ENCODE measurements at regions not wholly inside any gene's neighbourhood (a gene's known extent, or its start where the extent isn't known, plus 50 kb on each side); places are given as distances from the start of the nearest gene placed in this dataset.

DNA sequence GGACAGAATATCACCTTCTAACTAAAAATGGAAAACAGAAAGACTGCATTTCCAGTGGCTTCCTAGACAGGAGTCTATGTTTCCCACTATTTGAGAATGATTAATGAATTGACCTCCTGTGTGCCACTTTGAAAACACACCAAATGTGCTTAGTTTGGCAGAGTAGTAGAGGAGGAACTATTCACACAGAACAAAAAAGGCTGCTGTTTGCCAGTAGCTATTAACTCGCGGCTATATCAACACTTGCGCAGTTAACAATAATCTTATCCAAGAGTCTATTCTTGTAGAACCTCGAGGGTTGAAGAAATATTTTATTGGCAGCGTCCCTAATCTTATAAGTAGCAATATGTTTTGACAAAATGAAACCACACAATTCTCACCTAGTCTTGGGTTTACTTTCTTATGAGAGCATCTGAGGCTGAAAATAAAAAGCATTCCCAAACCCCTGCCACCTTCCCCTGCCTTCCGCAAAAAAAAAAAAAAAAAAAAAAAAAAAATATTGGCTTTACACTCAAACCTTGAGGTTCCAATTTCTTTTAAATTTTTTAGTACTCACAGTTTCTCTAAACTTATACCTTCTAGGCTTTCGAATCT, 127.3 kb upstream of the FLRT2 start:
- no peak for DNase-seq

DNA sequence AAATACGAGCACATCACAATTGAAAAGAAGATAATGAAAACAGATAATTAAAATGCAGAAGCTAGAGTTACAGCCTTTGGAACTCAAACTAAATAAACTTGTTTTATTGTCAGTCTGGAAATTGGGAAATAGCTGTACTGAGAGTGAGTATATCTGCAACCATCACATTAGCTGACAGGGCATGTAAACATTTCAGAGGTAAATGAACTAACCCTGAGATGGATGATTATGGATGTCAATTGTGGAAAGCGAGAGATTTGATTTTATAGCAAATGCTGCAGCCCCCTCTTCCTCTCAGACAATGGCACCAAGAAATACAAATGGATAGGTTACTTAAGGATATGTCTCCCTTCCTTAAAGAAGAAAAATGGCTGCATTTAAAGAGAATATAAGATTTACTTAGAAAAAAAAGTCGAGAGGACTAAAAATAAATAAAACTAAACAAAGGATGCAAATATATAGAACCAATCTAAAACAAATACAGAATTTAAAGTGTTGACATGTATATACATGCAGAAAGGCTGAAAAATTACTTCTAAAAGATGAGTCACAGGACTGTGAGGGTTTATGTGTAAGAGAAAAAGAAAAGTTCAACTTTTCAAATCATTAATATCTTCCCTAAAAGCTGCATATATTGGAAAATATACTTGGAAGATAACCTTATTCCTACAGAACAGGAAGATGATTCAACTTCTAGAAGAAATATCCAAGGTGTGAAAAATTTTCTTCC, 120.3 kb upstream of the FLRT2 start:
- DNase-seq = no peak

DNA sequence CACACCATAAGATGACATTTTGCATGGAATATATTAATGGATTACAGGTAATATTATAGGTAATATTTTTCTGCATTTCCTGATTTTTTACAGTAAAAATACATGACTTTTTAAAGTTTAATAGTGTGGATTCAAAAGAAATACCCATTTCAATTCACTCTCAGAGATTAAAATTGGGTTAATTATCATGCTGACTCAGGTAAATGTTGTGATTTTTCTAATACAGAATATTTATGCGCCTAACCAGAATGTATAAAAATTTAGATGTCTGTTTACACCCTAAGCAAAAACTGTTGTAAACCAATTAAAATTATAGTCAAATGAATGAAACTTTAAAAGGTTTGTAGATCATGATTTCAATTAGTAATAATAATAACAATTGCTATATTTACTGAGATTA, 117.2 kb upstream of the FLRT2 start:
- DNase-seq = no peak

DNA sequence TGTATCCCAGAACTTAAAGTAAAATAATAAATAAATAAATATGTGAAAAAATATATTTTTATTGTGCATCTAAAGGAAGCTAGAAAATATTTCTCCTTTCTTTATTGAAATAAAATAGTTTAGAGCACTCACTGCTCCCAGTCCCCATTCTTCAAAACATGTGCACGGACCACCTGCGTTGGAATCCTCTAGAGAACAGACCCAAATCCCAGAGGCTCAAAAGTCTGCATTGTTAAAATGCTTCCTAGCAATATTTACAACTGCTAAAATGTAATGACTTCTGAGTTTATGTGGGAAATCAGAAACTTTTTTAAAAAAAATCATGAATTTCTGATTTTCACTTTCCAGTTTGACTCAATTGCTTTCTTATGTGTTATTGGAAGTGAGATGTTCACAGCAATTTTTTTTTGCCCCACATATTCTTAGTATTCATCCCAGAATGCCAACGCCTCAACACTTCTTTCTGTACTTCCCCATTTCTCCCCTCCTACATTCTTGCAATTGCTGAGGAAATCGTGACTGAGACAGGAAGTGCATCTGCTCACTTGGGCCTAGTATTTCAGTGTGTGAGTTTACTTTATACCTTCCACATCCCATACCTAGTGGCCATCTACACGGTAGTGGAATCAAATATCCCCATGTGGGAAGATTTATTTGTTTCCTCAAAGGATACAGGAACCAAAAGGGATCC, 116.0 kb upstream of the FLRT2 start:
- no peak for DNase-seq

DNA sequence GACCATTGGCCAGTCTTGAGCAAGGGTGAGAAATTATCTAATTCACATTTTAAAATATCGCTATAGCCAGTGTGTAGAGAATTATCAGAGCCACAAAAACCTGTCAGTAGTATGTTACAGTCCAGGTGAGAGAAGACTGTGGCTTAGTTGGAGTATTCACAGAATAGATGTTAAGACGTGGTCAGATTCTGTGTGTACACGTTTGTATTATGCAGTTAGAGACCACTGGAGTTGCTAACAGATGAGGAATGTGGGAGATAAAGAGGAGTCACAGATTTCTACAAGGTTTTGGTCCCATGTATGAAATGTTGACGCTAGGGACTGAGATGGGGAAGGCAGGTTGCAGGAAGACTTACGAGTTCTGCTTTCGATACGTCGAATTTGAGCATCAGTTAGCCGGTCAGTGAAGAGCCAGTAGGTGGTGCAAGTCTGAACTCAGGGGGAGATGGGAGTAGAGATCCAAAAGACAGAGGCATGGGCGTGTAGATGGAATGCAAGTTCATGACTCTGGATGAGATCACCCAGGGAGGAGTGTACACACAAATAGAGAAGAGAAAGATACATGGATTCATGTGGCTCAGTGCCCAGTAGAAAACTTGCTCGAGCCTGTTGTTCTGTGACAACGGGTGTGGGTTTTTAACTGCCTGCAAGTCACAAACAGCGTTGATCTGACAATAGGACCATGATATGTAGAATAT, 114.8 kb upstream of the FLRT2 start:
- no peak for DNase-seq

DNA sequence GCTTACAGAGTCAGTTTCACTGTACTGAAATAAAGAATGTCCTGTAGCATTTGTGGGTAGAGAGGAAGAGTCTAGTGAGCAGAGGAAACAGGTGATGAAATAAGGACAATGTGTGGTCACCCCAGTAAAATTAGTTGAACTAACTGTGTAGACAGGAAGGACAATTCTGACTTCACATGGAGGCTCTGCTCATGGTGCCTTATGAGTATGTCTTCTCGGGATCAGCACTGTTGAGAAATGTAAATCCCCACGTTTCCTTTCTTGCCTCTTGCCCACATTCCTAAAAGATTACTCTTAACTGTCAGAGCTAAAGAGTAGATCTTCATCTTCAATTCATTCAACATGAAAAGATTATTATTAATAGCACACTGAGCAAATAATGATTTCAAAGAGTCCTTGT, 113.2 kb upstream of the FLRT2 start:
- no peak for DNase-seq

DNA sequence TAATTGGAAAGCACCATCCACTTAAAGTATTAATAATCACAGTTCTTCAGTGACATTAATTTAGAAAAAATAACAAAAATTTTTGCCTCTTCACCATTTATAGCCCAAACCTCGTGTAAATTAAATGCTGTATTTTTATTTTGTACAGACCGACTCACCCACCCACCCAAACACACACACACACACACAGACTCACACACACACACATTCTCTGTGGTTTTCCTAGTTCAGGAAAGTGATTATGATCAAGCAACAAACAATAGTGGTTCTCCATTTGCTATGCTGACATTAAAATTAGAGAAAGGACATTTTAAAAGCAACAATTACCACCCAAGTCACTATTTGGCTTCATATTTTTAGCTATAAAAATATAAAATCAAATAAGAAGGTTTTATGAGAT, 112.5 kb upstream of the FLRT2 start:
- DNase-seq = no peak

DNA sequence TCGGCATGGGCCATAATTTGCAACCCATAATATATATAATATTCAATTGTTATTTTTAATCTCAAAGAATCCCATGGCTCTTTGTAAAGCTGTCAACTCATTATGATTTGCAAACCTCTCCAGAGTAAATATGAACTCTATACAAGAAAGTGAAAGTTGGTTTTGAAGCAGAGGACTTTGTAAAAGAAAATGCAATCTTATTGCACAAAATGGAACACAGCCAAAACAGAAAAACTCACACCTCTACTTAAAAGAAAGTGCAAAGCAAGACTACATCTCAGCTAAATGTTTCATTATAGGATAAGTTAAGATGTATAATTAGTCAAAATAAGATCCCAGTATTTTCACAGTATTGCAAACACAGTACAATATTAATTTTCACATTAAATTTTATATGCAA, 111.2 kb upstream of the FLRT2 start:
- no peak for DNase-seq

DNA sequence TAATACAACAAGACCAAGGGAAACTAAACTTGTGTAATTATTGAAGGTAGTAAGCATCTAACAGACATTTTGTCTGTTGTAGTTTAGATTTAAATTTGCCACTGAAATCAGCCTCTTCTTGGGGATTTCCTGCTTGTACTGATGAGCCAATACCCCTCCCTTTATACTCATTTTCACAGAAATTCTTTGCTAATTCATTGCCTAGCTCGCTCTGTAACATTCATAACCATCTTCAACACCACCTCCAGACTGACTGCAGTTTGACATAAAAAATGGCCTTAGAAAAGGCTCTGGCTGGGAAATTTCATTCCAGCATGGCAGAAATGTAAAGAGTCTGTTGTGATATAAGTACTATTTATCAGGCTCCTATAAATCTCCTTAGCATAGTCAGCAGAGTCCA, 109.7 kb upstream of the FLRT2 start:
- no peak for DNase-seq

DNA sequence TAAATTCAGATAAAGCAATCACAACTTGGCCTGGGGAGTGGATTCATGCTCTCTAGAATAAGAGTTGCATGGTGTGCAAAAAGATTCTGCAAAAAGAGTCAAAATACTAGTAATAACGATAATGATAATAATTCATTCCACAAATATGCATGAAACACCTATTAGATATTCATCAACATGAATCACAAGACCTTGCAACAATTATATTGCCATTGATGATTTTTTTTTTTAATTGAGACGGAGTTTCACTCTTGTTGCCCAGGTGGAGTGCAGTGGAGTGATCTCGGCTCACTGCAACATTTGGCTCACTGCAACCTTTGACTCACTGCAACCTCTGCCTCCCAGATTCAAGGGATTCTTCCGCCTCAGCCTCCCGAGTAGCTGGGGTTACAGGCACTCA, 109.2 kb upstream of the FLRT2 start:
- DNase-seq = no peak

DNA sequence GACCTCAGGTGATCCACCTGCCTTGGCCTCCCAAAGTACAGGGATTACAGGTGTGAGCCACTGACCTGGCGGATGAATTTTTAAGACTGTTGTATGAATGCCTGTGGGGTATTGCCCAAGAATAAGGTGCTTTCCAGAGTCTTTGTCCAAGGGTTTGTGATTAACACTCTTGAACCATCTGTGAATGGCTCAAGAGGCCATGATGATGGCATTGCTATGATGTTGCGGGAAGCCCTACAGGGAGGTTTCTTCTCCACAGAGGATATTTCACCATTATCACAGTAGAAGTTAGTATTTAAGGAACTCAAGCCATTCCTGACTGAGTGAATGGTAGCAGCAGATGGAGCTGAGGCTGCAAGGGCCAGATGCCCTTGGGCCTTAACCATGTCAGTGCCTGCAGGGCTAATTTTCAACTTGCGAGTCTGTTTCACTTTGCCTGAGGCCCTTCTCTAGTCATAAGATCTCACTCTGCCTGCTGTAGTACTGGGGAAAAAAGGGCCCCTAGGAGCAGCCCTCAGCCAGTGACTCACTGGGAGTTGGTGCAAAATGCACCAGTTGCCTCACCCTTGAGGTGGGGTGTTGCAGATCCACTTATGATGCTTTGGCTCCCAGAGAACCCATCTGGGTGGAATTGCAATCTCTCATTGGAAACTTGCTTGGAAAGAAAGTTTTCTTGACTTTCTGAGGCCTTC, 108.6 kb upstream of the FLRT2 start:
- no peak for DNase-seq

DNA sequence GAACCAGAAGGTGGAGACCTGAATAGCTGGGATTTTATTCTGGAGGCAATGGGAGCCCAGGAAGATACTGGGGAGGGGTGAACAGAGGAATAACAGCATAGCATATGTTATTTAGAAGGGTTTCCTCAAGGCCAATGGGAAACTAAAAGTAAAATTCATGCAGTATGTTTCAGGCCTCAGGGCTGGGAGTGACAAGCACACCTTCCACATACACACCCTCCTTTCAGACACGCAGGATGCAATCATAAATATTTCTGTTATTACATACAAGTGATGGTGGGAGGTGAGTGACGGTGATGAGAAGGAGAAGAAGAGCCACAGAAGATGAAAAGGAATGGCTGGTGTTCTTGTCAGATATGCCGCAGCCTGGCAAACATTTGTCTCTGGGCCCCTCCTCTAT, 106.1 kb upstream of the FLRT2 start:
- DNase-seq = no peak

DNA sequence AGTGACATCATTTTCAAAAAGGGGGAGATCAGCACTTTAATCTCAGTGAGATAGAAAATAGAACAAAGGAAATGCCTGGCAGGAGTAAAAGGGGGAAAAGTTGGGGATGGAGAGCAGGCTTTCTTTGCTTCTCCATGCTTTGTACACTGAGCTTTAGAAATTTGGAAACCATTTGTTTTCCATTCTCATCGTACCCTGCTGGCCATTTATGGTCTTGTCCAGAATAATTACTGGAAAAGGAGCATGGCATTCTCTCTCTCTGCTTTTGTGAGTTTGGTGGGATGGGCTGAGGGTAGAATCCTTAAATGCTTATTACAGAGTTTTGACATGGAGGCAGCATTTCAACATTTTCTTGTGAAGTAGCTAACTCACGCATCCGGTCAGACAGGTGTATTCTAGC, 104.4 kb upstream of the FLRT2 start:
- no peak for DNase-seq

DNA sequence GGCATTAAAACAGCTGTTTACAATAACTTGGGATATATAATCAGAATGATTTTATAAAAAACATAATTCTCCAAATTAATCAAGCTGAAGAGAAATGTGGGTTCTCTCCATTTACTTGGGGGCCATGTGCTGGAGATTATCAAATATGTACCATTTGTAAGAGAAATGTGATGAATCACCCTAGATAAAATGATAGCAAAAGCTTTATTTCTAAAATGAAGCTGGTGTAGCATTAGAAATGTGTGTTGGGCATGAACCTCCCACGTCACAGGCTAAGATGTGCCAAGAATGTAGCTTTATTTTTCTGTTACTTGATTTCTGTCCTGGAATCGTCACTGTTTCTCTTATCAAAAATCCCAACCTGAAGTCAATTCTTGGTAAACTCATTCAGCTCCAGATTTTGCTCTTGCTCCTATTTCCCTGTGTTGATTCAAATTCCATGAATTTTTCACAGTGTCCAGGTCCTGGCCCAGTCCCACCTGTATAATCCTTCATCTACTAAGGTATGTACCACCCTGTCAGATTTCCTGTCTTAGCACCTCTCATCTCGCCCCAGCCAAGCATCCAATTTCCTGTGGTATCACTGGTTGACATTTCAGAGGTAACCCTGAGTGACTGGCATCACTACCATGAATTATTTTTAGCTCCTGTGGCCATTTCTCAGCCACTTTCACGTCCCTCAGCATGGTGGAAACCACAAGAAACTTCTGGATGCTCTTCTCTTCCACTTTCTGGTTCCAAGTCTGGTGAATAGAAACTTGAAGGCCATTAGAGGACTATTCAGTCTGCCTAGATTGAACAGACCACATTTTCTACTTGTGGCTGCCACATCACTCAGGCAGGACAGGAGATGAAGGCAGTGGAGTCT, 103.6 kb upstream of the FLRT2 start:
- DNase-seq = no peak

DNA sequence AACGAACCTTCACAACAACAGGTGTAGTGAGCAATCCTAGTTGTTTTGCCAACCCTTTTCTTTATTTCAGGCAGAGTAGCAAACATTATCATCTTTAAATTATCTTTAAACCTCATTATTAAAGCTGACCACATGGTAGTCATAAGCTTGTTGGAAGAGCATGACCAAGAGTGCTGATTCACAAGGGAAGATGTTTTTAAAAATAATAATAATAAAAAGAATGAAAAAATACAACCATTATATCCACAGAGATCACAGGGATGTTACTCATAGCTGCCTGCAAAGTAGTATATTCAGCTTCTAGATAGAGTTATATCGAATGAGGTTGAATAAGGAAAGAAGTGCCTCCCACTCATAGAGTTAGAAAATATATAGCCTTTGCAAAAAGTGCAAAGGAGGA, 101.0 kb upstream of the FLRT2 start:
- no peak for DNase-seq

DNA sequence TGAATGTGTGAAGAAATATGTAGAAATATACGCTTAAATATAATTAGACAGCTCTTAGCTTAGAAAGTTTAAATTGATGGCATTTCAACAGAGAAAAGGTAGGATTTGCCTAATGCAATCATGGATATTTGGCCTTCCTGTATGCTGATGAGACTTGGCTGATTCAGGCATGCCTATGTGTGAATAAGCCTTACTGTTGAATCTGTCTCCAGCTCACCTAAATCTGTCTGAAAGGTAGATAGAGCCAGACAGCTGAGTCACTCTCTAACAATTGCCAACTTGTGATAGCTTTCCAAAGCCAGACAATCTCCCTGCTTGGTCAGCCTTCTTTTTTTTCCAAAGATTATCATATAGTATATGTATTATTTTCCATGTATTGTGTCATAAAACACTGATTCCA, 92.8 kb upstream of the FLRT2 start:
- DNase-seq = no peak

DNA sequence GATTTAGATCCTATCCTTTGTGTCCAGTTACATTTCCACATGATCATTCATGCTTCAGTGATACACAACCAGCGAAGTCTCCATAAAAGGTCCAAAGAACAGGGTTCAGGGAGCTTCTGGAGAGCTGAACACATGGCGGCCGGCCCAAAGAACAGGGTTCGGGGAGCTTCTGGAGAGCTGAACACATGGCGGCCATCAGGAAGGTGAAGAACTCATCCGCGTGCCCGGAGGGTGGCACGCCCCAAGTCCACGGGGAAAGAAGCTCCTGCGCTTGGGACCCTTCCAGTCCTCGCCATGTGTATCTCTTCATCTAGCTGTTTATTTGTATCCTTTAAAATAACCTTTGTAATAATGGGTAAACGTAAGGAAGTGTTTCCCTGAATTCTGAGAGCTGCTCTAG, 91.9 kb upstream of the FLRT2 start:
- DNase-seq = no peak

DNA sequence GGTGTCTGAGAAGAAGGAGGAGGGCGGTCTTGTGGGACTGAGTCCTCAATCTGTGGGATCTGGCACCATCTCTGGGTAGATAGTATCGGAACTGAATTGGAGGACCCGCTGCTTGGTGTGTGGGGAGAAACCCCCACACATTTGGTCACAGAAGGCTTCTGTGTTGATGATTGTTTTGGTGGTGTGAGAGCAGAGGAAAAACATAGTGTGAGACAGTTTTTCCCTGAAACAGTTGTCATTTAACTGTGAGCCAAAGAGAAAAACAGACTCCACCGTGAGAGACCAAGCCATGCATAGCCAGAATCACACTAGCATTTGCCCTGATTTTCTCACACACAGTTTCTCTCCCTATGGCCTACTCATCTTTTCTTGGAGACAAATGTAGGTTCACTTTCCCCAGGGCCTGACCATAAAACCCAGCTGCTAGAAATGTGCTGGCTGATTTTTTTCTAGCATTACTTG, 91.4 kb upstream of the FLRT2 start:
- no peak for DNase-seq

DNA sequence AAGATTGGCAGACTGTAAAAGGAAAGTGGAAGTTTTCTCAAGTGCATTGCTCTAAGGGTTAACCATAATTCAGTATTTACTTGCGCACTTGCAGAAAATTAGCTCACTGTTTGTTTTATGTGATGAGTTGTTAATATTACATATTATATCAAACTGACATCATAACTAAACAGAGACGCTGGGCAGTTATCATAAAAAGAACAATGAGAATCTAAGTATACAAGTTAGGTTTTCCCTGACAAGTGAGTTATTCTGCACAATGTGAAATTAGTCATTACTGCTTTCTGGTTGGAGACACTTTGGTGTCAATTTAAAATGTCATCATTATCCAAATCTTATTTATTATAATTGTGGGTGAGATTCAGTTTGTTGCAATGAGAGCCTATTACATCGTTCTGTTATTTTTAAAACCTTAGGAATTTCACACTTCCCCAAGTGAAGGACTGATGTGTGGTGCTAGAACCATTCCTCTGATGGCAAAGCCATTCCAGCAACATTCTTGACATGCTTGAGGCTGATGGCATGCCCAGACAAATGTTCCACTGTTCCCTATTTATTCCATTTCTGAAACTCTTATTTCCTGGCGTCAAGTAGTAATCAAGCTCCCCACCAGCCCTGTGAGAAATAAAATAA, 90.1 kb upstream of the FLRT2 start:
- DNase-seq = no peak

DNA sequence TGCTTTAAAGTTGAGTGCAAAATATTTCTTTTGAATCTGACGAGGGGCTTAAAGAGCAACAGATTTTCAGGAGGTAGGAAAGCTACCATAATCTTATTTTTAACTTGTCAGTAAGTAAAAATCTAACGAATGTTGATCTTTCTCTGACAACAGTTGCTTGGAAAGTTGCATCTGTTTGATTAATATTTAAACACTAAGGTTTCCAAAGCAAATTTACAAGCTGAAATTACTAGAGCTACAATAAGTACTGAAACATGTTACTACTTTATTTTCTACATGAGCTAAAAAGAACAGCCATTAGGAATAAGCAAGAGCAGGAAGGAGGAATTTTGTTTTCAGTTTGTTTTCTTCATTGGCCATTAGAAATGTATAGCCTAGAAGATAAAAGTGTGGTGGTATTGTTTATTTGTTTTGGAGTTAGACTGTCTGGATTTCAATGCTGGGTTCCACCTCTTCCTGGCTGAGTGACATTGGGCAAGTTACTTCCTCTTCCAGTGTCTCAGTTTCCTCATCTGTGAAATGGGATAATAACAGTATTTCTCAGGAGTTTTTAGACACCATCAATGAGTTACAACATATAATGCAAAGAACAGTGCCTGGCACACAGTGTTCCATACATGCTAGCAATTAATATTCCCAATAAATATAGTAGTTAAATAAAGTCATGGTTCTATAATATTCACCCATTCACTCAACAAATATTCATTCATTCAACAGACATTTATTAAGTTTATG, 87.9 kb upstream of the FLRT2 start:
- DNase-seq = no peak

DNA sequence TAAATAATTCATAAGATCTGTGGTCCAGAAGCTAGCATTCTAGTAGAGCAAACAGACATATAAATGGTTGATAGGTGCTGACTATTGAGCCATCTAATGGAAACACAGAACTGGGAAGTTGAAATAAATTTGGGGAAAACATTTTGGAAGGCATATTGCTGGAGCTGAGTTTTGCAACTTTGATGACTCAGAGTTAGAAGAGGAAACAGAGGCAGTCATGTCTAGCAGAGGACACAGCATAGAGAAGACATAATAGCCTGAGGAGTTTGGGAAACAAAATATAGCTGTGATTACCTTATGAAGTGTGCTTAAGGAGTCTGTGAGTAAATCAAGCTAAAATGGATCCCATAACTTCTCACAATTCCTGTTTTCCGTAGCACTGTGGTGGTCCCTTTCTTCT, 86.9 kb upstream of the FLRT2 start:
- no peak for DNase-seq

Data from NCI-H1436 (cell line).